CD4-positive, alpha-beta T cell treated with Interleukin-2 at 100 ng/mL for 4 hours (primary cell): ENCODE measurements at regions not wholly inside any gene's neighbourhood (a gene's known extent, or its start where the extent isn't known, plus 50 kb on each side); places are given as distances from the start of the nearest gene placed in this dataset.

Experiments
- DNase-seq: peaks from one replicate; pipeline ENCODE4 v3.0.0-alpha.2; 2020; ENCODE audit warnings: low spot score

GRCh38 chr1:101152633-101153032, 84.2 kb upstream of the S1PR1 start:
- DNase-seq: no peak

GRCh38 chr1:101151286-101151685, 85.5 kb upstream of the S1PR1 start:
- no peak for DNase-seq

GRCh38 chr1:101150670-101151069, 86.1 kb upstream of the S1PR1 start:
- DNase-seq: no peak

GRCh38 chr1:101150266-101150665, 86.6 kb upstream of the S1PR1 start:
- no peak for DNase-seq

- DNase-seq: no peak
Observed at GRCh38 chr1:101148980-101149379, 87.8 kb upstream of the S1PR1 start.

GRCh38 chr1:101147381-101147780, 89.4 kb upstream of the S1PR1 start:
- DNase-seq: no peak

- no peak for DNase-seq
Observed at GRCh38 chr1:101145449-101145820, 91.4 kb upstream of the S1PR1 start.

GRCh38 chr1:101144671-101145448, 92.0 kb upstream of the S1PR1 start:
- no peak for DNase-seq

- no peak for DNase-seq
Observed at GRCh38 chr1:101142244-101142643, 94.6 kb upstream of the S1PR1 start.

GRCh38 chr1:101141376-101141775, 95.4 kb upstream of the S1PR1 start:
- no peak for DNase-seq

- no peak for DNase-seq
Observed at GRCh38 chr1:101139821-101140718, 96.7 kb upstream of the S1PR1 start.

- no peak for DNase-seq
Observed at GRCh38 chr1:101139130-101139529, 97.7 kb upstream of the S1PR1 start.

GRCh38 chr1:101137144-101138126, 99.4 kb upstream of the S1PR1 start:
- DNase-seq: peak; percentile 37

GRCh38 chr1:101136739-101137138, 100.1 kb upstream of the S1PR1 start:
- DNase-seq: peak; percentile 60

- no peak for DNase-seq
Observed at GRCh38 chr1:101136271-101136670, 100.5 kb upstream of the S1PR1 start.

- no peak for DNase-seq
Observed at GRCh38 chr1:101135526-101135925, 101.3 kb upstream of the S1PR1 start.

GRCh38 chr1:101131239-101131843, 105.5 kb upstream of the S1PR1 start:
- DNase-seq: no peak

GRCh38 chr1:101130673-101131072, 105.1 kb upstream of the DPH5 start:
- DNase-seq: no peak

- peak; percentile 50 for DNase-seq
Observed at GRCh38 chr1:101128846-101129245, 103.3 kb upstream of the DPH5 start.

GRCh38 chr1:101128211-101128727, 102.7 kb upstream of the DPH5 start:
- peak; percentile 79 for DNase-seq

GRCh38 chr1:101124405-101124804, 98.8 kb upstream of the DPH5 start:
- DNase-seq: no peak
